Stimulated activated CD4-positive, alpha-beta T cell treated with anti-CD3 and anti-CD28 coated beads, Interleukin-4, amount 100 ng/mL, for 24 hours (primary cell): ENCODE measurements at regions not wholly inside any gene's neighbourhood (a gene's known extent, or its start where the extent isn't known, plus 50 kb on each side); places are given as distances from the start of the nearest gene placed in this dataset.

Experiments
- DNase-seq: peaks from one replicate; pipeline ENCODE4 v3.0.0-alpha.2; 2020

GRCh38 chr15:70167155-70167554 is 69.4 kb upstream of the TLE3 start:
- DNase-seq: no peak

- DNase-seq: no peak
Observed at GRCh38 chr15:70166506-70167087, 68.9 kb upstream of the TLE3 start.

- DNase-seq: no peak
Observed at GRCh38 chr15:70165716-70166284, 68.1 kb upstream of the TLE3 start.

DNA sequence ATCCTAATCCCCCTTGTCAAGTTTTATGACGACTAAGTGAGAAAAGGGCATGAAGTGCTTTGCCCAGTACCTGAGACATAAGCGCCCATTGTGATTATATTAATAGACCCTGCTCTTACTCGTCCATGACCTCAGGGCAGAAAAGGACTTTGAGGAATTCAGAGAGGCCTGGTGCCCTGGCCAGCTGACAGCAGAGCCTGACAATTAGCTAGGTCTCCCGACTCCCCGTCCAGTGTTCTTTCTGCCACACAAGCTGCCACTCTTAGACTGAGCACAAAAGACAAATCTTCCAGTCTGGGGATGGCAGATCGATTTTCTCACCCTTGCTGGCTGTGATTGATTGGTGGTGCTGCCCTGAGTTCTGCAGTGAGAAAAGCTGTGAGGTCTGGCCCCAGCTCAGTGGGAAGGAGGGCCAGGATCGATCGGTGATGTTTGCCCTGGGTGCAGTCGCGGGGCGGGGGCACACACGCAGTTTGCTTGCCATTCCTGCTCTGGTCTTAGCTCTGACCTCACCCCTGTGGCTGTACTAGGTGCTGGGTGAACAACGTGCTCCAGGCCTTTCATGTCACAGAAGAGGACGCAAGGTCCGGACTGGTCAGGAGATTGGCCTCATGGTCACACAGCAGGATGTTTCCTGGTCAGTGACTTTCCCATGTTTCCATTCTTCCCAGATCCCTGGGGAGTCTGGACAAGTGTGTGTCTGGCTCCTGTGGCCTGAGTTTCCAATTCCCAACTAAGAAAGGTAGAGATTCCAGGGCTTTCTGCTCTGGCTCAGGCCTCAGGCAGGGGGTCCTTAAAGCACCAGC is 67.4 kb upstream of the TLE3 start:
- DNase-seq: no peak

- DNase-seq: no peak
Observed at GRCh38 chr15:70164156-70164900, 66.6 kb upstream of the TLE3 start.

GRCh38 chr15:70160803-70161565 is 63.3 kb upstream of the TLE3 start:
- no peak for DNase-seq

DNA sequence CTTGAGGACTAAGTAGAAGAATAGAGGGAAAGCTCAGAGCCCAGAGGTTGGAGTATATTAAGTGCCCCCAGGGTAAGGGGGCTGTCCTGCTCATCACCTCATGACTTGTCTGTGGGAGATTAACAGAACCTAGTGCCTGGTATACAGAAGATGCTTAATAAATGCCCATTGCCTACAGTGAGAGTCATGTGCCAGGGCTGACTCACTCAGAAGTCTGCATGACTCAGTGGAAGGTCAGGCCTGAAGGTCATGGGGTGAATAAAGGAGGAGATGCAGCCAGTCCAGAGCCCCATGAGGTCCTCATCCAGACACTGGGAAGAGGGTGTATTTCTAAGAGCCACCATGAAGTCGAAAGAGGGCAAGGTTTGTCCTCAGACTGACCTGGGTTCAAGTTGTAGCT is 62.5 kb upstream of the TLE3 start:
- no peak for DNase-seq

DNA sequence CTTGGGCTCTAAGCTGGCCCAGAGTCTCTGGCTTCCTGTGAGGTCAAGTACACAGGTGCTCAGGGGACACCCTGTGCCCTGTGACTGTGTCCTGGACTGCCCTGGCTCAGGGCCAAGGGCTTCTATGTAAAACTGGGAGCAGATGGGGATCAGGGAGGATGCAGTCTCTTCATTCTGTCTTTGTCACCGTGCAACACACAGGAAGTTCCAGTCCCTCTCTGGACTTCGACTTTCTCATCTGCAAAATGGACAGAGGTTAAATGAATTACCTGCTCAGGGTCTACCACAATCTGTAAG is 61.9 kb upstream of the TLE3 start:
- DNase-seq: no peak

DNA sequence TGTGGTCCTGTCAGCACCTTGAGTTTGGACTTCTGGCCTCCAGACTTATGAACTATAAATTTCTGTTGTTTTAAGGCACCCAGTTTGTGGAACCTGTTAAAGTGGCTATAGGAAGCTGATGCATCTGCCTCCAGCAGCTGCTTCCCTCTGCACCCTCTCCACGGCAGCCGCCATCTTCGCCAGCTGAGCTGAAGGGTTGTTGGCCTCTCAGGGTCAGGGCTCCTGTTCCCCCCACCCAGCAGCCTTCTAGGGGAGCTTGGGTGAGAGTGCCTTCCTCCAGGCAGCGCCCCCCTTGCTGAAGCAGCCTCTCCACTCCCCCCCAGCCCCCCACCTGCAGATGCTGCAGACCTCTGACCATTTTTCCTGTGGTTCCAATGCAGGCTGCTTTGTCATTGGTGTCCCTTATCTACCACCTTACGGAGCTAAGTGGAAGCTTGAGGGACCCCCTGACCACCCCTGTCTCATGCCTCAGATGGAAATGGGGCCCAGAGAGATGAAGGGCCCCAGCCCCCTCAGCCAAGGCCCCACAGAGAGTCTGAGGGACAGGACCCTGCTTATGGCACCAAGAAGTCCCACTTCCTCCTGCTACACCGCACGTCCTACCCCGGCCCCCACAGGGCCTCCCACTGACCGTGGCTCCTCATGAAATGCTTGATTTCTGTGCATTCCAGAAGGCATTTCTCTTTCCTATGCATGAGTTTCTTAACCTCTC is 61.4 kb upstream of the TLE3 start:
- DNase-seq: no peak

- DNase-seq: no peak
Observed at GRCh38 chr15:70158309-70159000, 60.7 kb upstream of the TLE3 start.

- no peak for DNase-seq
Observed at GRCh38 chr15:70156671-70157271, 59.1 kb upstream of the TLE3 start.

- DNase-seq: no peak
Observed at GRCh38 chr15:70154718-70155347, 57.1 kb upstream of the TLE3 start.

DNA sequence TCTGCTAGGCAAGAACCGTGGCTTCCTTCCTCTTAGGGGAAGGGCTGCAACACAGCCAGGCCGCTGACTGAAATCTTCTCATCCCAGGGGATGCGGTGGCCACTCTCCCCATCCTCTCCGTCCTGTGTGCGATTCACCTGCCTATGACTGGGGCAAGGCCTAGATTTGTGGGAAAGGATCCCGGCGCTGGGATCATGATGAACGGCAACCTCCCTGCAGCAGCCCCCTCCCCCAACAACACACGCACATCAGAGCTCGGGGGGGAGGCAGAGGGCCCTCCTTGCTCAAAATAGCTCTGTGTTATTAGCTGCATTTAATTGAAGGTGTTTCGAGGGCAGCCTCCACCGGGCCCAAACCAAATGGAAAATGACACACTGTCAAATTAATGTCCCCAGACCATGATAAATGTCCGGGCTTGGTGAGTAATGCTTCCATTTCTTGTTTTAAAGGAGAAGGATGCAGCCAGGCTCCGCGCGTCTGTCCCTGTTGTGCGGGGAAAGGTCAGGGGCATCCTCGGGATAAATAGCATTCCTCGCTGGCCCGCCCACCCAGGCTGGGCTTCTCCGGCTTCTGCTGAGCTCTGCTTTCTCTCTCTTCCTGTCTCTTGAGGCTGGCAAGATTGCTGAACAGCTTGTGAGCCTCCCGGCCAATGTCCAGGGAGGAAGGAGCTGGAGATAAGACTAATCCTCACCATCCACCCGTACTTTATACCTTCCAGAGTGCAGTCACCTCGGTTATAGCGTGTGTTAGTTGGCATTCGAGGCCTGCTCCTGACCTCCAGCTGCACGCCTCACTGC is 56.4 kb upstream of the TLE3 start:
- DNase-seq: no peak

DNA sequence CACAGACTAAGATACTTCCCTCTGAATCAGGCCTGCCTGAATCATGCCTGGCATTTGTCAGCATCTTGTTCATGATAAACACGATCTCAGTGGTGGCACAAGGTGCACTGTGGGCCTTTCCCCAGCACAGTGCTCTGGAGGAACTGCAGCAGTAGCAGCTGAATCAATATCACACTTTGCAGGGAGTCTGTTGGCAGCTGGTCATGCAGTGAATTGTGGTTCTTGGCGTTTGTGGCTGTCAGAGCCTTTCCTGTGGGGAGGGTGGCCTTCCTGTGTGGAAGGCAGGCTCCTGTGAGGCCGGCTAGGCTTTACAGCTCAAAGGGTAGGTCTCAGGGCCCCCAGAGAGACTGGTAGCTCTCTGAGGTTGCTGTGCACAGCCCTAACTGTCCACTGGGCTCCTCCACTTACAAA is 54.4 kb upstream of the TLE3 start:
- no peak for DNase-seq

- no peak for DNase-seq
Observed at GRCh38 chr15:70151462-70151861, 53.7 kb upstream of the TLE3 start.

- no peak for DNase-seq
Observed at GRCh38 chr15:70151003-70151402, 53.3 kb upstream of the TLE3 start.

DNA sequence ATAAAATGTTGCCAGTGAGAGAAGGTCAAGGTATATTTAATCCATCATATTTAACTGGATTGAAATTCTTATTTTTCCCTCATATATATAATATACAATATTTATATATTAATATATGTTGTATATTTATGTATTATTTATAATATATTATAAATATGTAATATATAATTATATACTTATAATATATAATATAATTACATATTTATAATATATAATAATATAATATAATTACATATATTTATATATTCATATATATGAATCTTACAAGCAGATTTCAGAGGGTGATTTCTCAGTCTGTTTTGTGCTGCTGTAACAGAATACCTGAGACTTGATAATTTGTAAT is 52.7 kb upstream of the TLE3 start:
- no peak for DNase-seq

DNA sequence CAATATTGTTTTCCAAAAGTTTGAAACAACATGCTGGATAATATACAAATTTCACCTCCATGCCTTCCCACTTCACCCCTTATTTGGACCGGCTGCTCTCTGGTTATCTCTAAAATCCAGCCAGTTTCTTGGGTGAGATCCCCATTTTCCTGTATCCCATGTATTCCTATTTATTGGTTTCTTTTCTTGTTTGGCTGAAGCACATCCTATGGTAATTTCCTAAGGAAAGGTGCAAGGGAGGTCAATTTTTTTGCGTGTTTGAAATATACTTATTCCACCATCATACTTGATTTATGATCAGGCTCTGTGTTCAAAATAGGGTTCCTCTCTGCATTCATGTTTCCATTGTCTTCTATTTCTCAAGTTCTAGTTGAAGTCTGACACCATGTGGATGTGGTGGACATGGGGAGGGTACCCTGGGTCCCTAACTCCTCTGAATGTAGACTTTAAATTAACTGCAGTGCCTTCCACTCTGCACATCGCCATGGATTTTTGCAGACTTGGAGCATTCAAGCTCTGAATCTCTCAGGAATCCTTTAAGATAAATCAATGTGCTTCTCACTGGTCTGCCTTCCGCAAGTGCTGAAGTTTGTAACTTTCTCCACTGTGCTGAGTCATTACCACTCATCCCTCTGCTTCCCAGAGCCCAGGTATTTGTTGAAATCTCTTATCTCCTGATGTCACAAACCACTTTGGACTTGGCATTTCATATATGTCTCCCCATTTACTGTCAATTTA is 52.1 kb upstream of the TLE3 start:
- DNase-seq: no peak

DNA sequence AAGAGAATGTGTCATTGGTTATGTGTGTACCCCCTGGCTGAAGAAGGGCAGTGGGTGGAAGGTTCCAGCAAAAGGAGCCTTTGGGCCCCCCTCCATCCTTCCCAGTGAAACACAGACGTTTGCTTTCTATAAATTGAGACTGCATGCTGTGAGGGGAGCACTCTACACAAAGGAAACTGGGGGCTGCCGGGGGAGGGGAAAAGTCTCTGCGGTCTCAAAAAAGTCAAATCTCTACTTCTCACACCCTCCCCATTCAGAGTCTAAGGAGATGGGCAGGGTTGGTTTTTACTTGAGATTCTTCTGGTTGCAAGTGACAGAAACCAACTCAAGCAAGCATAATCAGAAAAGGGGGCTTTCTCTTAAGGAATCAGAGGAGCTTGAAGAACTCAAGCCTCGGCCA is 50.1 kb upstream of the TLE3 start:
- DNase-seq: no peak
